NCI-H82 treated with DMSO at 0.1 percent for 48 hours (cell line): ENCODE measurements at regions not wholly inside any gene's neighbourhood (a gene's known extent, or its start where the extent isn't known, plus 50 kb on each side); places are given as distances from the start of the nearest gene placed in this dataset.
"Not testable (repeated sequence)": the region's sequence is repeated elsewhere in the genome, so short reads cannot be mapped to it uniquely, and the experiment has no call there.

Source experiments
- DNase-seq: peaks from one replicate; lab custom pipeline; 2025; ENCODE audit not compliant: unreplicated experiment; lab: John Stamatoyannopoulos, UW

GRCh38 chr16:63883091-63883490 is 1238.8 kb downstream of the CDH11 start:
- DNase-seq = no peak

GRCh38 chr16:63882576-63882975 is 1239.3 kb downstream of the CDH11 start:
- no peak for DNase-seq

- no peak for DNase-seq
Observed at GRCh38 chr16:63880948-63881347, 1240.9 kb downstream of the CDH11 start.

DNA sequence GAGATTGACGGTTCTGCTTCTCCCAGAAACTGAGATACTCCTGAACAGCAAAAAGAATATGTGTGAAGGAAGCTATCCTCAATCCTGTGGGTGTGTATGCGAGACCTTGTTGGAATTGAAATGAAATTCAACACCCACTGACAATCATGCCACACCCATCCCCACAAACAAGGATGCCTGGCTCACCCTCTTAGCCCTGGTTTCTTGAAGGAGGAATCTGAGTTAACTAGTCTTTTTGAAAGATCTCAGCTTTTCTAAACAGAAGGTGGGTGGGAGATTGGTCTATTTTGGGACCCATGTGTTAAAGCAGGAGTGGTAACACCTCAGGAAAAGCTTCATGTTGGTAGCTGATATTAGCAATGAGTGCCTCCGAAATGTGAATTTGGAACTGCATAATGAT is 1244.5 kb downstream of the CDH11 start:
- no peak for DNase-seq

- DNase-seq = no peak
Observed at GRCh38 chr16:63876103-63876502, 1245.8 kb downstream of the CDH11 start.

- DNase-seq = not testable (repeated sequence)
Observed at GRCh38 chr16:63860700-63861099, 1261.2 kb downstream of the CDH11 start.

DNA sequence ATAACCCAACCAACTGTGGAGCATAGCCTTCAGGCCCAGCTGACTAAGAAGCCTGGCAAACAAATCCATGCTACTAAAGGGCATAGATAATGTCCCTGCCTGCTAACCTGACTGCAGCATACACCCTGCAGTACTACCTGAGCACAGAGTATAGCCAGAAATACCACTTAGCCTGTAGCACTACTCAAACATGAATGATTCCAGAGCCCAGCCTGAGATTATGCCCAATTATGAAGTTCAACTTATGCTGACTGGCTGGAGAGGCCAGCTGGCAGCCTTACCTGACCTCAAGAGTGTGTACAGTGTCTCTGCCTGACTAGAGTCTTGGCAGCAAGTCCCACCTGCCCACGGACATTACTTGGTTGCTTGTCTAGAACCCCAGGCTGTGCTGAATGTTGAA is 1265.3 kb downstream of the CDH11 start:
- no peak for DNase-seq

GRCh38 chr16:63850979-63851378 is 1270.9 kb downstream of the CDH11 start:
- no peak for DNase-seq

DNA sequence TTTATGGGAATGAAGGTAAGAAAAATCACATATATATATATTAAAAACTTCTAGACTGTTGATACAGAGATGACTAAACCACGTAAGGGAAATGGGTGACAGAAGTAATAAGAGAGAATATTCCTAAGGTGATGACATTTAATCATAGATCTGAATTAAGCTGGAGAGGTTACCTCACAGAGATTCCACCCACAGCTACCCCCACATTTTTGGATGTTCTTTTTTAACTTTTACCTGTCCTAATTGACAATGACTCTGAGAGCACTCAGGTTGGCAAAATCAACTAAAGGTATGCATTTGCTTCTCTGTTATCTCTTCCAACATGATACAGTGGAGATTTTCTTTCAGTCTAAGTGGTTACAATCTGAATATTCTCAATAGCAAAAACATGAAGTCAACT is 1280.6 kb downstream of the CDH11 start:
- DNase-seq = no peak

DNA sequence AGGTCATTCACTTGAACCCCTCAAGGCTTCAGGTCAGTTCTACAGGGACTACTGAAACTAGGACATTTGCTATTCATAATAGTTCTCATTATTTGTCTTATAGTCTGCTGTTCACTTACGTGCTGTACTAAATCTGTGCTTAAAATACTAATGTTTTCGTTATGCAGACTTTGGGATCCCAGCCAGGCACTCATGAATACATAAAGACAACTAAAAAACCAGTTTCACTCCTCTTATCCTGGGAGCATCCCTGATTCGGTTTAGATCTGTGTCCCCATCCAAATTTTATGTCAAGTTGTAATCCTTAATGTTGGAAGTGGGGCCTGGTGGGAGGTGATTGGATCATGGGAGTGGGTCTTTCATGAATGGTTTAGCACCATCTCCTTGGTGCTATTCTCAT is 1291.8 kb downstream of the CDH11 start:
- DNase-seq = no peak

GRCh38 chr16:63822818-63823217 is 1299.0 kb downstream of the CDH11 start:
- DNase-seq = no peak

- DNase-seq = no peak
Observed at GRCh38 chr16:63816276-63816675, 1305.6 kb downstream of the CDH11 start.

GRCh38 chr16:63813862-63814261 is 1308.0 kb downstream of the CDH11 start:
- DNase-seq = no peak

DNA sequence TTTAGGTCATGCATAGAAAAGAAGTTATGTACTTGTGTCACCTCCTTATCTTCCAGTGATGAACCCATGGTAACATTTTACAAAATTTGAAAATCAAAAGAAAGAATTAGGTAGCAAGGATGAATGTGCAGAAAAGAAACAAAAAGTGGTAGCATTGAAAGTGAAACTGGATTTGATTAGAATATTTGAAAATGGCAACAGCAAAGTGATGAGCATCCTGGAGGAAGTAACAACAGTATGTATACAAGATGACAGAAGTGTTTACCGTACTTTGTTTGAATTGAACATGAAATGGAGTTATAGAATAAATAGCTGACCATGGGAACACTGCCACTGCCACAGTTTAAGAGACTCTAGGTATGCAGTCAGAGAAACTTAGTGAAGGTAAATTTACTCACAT is 1313.1 kb downstream of the CDH11 start:
- no peak for DNase-seq

GRCh38 chr16:63806794-63807506 is 1314.9 kb downstream of the CDH11 start:
- DNase-seq = no peak

DNA sequence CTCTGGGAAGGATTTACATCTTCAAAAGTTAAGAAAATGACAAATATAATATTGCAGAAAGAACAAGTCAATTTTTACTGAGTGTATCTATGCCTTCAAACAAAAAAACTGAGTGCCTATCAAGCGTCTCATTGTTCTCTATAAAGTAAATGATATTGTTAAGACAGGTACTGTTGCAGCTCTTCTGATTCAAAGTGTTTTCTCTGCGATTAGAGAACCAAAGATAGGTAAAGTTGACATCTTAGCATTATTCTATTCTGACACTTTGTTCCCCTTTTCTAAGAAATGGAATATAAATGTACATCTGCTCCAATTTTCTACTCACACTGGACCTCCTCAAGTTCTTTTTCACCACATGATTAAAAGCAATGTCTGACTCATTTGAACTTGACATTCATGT is 1317.7 kb downstream of the CDH11 start:
- DNase-seq = no peak

DNA sequence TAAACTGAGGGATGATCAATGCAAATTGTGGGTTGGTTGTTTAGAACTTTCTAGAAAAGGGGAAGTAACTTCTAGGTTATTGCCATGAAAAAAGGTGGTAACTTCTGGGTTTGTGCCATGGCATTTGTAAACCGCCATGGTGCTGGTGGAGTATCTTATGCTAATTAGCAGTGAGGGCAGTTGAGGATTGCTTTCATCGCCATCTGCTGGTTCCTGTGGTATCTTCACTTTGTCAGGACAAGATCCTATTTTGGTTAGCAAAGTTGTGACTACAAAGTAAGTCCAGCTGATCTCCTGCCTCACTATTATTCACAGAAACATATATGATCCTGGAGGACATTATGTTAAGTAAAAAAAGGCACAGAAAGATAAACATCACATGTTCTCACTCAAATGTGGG is 1332.3 kb downstream of the CDH11 start:
- DNase-seq = no peak

GRCh38 chr16:63787014-63787413 is 1334.8 kb downstream of the CDH11 start:
- no peak for DNase-seq

DNA sequence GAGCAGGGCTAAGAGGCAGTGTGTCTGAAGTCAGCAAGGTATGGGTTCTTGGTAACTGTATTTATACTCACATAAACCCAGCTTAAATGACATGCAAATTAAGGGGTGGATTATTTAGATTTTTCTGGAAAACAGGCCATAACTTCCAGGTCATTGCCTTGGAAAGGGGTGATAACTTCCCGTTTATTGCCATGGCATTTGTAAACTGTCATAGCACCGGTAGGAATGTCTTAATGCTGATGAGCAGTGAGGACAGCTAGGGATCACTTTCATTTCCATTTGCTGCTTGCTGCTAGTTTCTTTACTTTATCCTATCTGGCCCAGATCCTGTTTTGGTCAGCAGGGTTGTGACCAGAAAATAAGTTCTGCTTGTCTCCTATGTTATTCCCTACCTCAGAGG is 1336.7 kb downstream of the CDH11 start:
- DNase-seq = no peak

DNA sequence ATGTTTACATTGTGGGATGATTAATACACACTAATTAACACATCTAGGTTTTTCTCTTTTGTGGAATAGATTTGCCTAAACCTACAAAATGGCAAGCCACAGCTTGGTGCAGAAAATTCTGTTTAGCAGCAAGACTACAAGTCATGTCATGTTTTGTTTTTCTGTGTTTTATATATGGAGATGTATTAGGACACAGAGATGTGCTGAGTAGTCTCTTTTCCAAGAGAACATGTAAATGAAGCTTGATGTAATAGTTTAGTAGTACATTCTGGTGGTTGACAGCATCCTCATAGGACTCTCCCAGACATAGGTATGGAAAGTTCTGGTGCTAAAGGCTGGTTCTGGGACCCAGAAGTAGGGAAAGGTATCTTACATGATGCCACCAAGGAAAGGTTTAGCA is 1345.4 kb downstream of the CDH11 start:
- DNase-seq = no peak

DNA sequence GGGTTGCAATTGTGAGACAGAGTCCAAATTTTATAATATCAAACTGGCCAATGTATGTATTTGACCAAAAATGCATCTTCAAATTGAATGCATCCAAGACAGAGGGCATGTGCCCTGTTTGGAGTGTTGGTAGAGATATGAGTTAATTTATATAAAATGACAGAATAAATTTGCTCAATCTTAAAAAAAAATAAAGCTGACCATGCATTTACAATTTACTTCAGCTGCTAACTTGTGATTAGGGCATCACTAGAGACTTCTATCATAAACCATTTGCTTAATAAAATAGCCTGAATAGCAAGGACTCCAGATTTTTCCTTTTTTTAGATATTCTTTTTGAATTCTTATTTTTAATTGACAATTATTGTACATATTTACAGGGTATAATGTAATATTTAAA is 1345.8 kb downstream of the CDH11 start:
- DNase-seq = no peak

- no peak for DNase-seq
Observed at GRCh38 chr16:63774302-63774701, 1347.6 kb downstream of the CDH11 start.

GRCh38 chr16:63769211-63769610 is 1352.7 kb downstream of the CDH11 start:
- no peak for DNase-seq
